ENCODE measurements at regions not wholly inside any gene's neighbourhood (a gene's known extent, or its start where the extent isn't known, plus 50 kb on each side); places are given as distances from the start of the nearest gene placed in this dataset.

- H3K27ac ChIP-seq, result no peak overlapping the region
- TF ChIP-seq CTCF (conservative IDR thresholded peaks at IDR 0.05) (no peak), ZFX (IDR thresholded peaks at IDR 0.05) (no peak)
Observed at GRCh38 chr13:26989957-26990713, 181.5 kb downstream of the USP12 start.

DNA sequence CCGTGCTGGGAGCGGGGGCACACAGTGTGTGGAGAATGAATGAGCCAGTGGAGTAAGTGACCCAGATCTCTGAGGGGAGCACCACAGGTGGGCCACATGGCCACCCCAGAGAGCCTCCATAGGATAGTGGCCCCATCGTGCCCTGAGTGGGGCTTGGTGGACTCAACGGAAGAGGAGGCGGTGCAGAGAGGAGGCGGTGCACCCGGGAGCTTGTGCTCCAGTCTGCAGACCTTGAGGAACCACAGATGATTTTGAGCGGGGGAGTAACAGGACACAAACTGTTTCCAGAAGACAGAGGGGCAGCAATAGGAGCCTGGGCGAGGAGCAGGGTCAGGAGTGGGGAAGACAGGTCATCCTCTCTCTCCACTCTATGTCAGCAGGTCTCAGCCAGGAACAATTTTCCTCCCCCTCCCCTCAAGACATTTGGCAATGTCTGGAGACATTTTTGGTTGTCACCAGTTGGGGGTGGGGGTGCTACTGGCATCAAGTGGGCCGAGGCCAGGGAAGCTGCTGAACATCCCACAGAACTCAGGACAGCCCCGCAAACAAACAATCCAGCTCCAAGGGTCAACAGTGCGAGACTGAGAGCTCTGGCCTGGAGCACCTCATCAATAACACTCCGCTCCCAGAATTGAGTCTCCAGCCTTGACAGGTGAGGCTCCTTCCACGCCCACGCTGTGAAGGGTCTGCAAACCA is 182.2 kb downstream of the USP12 start:
- H3K27ac ChIP-seq, result no peak overlapping the region
- TF ChIP-seq ZFX (IDR thresholded peaks at IDR 0.05), result no peak
- TF ChIP-seq CTCF (conservative IDR thresholded peaks at IDR 0.05), result no peak

DNA sequence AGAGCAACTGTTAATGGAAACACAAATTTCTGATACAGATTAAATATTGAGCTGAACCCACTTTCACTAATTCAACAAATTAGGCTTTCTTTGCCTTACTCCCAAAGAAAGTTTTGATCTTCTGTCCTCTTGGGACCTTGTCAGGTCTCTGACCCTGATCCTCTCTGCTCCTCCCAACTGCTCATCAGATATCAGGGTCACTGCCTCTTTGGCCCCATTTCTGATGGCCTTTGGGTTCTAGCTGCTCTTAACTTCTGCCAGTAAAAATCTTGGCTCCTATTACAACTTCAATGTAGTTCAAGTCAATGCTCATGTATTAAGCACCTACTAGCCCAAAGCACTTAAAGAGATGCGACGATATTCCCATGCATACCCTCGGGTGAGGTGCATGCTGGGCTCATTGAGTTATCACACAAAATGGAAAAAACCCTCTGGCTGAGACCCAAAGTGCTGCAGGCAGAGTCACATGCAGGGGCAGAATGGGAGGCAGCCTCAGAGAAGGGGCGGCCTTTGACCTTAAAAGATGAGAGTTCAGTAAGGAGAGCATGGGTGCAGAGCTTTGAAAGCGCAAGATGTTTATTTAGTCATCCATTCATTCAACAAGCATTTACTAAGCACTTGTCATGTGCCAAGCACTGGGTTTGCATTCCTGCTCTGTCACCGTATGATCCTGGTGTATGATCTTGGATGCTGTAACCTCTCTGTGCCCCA is 183.4 kb downstream of the USP12 start:
- TF ChIP-seq CTCF (conservative IDR thresholded peaks at IDR 0.05) (no peak), ZFX (IDR thresholded peaks at IDR 0.05) (no peak)
- no peak overlapping the region for H3K27ac ChIP-seq

GRCh38 chr13:26987486-26988013 is 184.1 kb downstream of the USP12 start:
- no peak for TF ChIP-seq CTCF (conservative IDR thresholded peaks at IDR 0.05)
- TF ChIP-seq ZFX (IDR thresholded peaks at IDR 0.05), result no peak
- no peak overlapping the region for H3K27ac ChIP-seq

GRCh38 chr13:26985285-26985878 is 186.2 kb downstream of the USP12 start:
- H3K27ac ChIP-seq, result no peak overlapping the region
- peak; percentile 93 for TF ChIP-seq CTCF (conservative IDR thresholded peaks at IDR 0.05)
- TF ChIP-seq ZFX (IDR thresholded peaks at IDR 0.05), result no peak

GRCh38 chr13:26984337-26984736 is 187.3 kb downstream of the USP12 start:
- H3K27ac ChIP-seq, result peak overlapping the region; percentile 55
- no peak for TF ChIP-seq ZFX (IDR thresholded peaks at IDR 0.05)
- no peak for TF ChIP-seq CTCF (conservative IDR thresholded peaks at IDR 0.05)
